ENCODE measurements at regions not wholly inside any gene's neighbourhood (a gene's known extent, or its start where the extent isn't known, plus 50 kb on each side); places are given as distances from the start of the nearest gene placed in this dataset.

DNA sequence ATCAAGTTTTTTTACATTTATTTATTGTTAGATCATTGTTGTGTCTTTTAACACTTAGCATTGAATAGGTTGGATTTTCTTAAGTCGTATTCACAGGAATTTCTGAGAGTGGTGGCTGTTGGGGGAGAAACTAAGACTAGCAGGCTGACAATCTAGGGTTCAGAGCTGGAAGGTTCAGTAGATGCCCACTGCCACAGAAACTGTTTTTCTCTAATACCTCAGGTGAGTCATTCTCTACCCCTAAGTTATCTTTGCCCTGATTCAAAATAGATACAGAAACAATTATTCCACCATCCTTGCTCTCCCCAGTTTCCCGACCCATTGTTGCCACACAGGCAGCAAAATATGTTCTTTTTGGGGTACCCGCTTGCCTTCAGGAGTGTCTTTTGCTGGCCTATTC lies 870.8 kb upstream of the ID2 start:
- Mint-ChIP-seq H3K4me1 (ENCODE audit: low read depth) (peaks cover 33% of the 10 kb centered on the region), H3K27ac (no peak overlapping the region; the same call in 1 of the 2 replicates), H3K27me3 (ENCODE audit: insufficient read depth) (no peaks in the 10 kb centered on the region; the same call in 1 of the 2 replicates), H3K4me3 (no peak overlapping the region; the same call in 1 of the 2 replicates), H3K9me3 (no peaks in the 10 kb centered on the region; the same call in 1 of the 2 replicates), H3K36me3 (ENCODE audit: low read depth) (no peaks in the 10 kb centered on the region)
- no peak for DNase-seq
- TF ChIP-seq, protein P1, sequence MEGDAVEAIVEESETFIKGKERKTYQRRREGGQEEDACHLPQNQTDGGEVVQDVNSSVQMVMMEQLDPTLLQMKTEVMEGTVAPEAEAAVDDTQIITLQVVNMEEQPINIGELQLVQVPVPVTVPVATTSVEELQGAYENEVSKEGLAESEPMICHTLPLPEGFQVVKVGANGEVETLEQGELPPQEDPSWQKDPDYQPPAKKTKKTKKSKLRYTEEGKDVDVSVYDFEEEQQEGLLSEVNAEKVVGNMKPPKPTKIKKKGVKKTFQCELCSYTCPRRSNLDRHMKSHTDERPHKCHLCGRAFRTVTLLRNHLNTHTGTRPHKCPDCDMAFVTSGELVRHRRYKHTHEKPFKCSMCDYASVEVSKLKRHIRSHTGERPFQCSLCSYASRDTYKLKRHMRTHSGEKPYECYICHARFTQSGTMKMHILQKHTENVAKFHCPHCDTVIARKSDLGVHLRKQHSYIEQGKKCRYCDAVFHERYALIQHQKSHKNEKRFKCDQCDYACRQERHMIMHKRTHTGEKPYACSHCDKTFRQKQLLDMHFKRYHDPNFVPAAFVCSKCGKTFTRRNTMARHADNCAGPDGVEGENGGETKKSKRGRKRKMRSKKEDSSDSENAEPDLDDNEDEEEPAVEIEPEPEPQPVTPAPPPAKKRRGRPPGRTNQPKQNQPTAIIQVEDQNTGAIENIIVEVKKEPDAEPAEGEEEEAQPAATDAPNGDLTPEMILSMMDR (IDR thresholded peaks at IDR 0.05), result no peak

DNA sequence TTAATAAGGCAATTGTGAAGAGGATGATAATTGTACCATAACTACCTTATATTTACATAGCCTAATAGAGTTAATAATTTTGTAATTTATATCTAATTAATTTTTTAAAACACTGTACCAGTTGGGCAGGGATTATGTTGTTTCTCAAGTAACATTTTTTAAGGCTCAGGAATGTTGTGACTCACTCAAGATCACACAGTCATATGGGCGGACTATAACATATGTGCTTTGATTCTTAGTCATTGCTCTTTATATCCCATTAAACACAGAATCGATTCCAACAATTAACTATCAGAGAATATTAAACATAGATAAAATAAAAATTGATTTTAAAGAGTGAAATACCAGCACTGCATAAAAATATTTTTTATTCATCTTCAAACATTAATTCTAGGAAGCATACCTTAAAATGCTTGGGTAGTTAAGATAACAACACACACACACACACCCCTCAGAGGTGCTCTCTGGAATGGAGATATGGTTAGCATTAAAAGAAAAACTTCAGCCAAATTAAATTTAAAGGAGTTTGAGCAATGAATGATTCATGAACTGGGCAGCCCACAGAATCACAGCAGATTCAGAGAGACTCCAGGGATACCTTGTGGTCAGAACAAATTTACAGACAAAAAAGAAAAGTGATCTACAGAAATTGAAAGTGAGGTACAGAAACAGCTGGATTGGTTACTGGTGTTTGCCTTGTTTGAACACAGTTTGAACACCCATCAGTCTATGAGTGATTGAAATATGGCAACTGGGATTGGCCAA lies 869.4 kb upstream of the ID2 start:
- no peaks in the 10 kb centered on the region for H3K36me3 Mint-ChIP-seq (ENCODE audit: low read depth)
- no peaks in the 10 kb centered on the region; the same call in 1 of the 2 replicates for H3K27me3 Mint-ChIP-seq (ENCODE audit: insufficient read depth)
- peak overlapping the region; percentile 60 for H3K27ac Mint-ChIP-seq
- H3K4me3 Mint-ChIP-seq, result peak overlapping the region; percentile 62
- H3K9me3 Mint-ChIP-seq, result no peaks in the 10 kb centered on the region; the same call in 1 of the 2 replicates
- peak; percentile 72 for DNase-seq
- H3K4me1 Mint-ChIP-seq (ENCODE audit: low read depth), result peaks cover 33% of the 10 kb centered on the region
- TF ChIP-seq, protein P1 (IDR thresholded peaks at IDR 0.05), result no peak

DNA sequence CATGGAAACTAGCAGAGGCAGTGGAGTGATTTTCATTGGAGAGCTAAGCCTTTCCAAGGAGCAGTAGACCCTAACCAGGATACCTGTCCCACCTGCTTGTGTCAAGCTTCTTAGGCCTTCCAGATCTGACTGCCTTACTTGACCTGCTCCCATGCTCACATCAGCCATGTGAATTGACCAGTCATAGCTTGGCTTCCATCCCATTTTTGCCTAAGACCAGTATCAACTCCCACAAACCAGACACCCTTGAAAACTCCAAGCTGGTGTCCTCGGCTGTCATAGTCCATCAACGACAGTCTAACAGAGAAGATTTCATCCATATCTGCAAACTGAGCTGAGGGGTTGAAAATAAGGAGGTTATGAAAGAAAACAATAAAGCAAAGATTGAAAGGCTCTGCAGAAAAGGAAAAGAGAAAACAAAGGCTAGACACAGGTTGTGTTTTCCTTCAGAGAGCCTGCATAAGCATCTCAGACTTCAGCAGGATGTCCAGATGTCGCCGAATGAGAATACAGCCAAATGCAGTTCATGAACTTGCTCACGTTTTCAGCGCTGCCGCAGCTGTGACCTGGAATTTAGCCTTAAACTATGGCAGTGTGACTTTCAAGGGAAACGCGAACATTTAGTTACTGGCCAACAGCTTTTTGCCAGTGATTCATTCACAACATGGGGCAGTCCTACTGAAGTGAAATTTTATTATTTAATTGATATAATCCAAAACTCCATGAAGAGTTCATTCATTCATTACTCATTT lies 868.1 kb upstream of the ID2 start:
- no peak for DNase-seq
- H3K27ac Mint-ChIP-seq, result no peak overlapping the region
- H3K4me1 Mint-ChIP-seq (ENCODE audit: low read depth), result peaks cover 34% of the 10 kb centered on the region
- H3K27me3 Mint-ChIP-seq (ENCODE audit: insufficient read depth), result no peaks in the 10 kb centered on the region; the same call in 1 of the 2 replicates
- H3K36me3 Mint-ChIP-seq (ENCODE audit: low read depth), result no peaks in the 10 kb centered on the region
- H3K4me3 Mint-ChIP-seq, result no peak overlapping the region
- TF ChIP-seq, protein P1 (IDR thresholded peaks at IDR 0.05), result no peak
- no peaks in the 10 kb centered on the region; the same call in 1 of the 2 replicates for H3K9me3 Mint-ChIP-seq

DNA sequence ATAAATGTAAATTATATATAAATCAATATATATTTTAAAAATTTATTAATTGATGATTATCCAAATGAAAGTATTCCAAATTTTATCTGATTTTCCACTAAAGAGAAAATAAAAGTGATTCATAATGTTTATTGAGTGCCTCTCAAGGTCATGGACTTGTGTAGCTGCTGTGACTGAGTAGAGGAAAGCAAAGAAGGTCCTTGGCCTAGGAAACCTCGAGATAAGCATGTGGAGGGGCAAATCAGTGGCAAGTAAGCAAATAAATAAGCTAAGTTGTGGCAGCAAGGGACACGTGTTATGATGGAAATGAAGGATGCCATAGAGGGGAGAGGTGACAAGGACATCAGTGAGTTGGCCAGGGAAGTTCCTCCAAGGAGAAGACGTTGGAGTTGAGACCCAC lies 866.1 kb upstream of the ID2 start:
- DNase-seq, result no peak
- H3K4me1 Mint-ChIP-seq (ENCODE audit: low read depth), result peaks cover 46% of the 10 kb centered on the region
- H3K27me3 Mint-ChIP-seq (ENCODE audit: insufficient read depth), result no peaks in the 10 kb centered on the region; the same call in 1 of the 2 replicates
- H3K27ac Mint-ChIP-seq, result no peak overlapping the region
- H3K4me3 Mint-ChIP-seq, result no peak overlapping the region
- no peaks in the 10 kb centered on the region; the same call in 1 of the 2 replicates for H3K9me3 Mint-ChIP-seq
- no peaks in the 10 kb centered on the region for H3K36me3 Mint-ChIP-seq (ENCODE audit: low read depth)
- TF ChIP-seq, protein P1 (IDR thresholded peaks at IDR 0.05), result no peak

DNA sequence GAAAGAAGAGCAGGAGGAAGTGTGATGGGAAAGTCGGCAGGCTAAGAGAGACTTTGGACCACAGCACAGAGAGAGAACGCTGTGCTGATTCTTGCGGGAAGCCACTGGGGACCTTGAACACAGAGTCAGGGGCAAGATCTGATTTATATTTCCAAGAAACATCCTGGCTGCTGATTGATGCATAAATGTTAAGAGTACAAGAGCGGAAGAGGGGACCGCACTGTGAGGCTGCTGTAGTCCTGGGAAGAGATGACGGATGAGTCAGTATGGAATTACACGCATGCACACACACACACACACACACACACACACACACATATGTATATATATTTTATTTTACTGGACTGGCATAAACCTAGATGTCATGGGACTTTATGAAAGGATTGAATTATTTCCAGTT lies 865.6 kb upstream of the ID2 start:
- peaks cover 41% of the 10 kb centered on the region for H3K4me1 Mint-ChIP-seq (ENCODE audit: low read depth)
- no peaks in the 10 kb centered on the region for H3K36me3 Mint-ChIP-seq (ENCODE audit: low read depth)
- TF ChIP-seq, protein P1 (IDR thresholded peaks at IDR 0.05), result no peak
- H3K27me3 Mint-ChIP-seq (ENCODE audit: insufficient read depth), result no peaks in the 10 kb centered on the region; the same call in 1 of the 2 replicates
- H3K4me3 Mint-ChIP-seq, result no peak overlapping the region
- no peak overlapping the region for H3K27ac Mint-ChIP-seq
- DNase-seq, result no peak
- no peaks in the 10 kb centered on the region; the same call in 1 of the 2 replicates for H3K9me3 Mint-ChIP-seq

Data from HFFc6 (cell line).